H9 (cell line): ENCODE measurements at regions not wholly inside any gene's neighbourhood (a gene's known extent, or its start where the extent isn't known, plus 50 kb on each side); places are given as distances from the start of the nearest gene placed in this dataset.

Experiments
- DNase-seq: peaks from one replicate; pipeline ENCODE4 v3.0.0-alpha.2; 2017
- H2AFZ ChIP-seq: one replicate; pipeline ENCODE4 v1.6.1; 2013; ENCODE audit warnings: mild to moderate bottlenecking, low read length, control low read depth, moderate library complexity
- H2AK5ac ChIP-seq: 2 replicates; pipeline ENCODE4 v1.6.1; 2013; ENCODE audit warnings: low read length, control low read depth, mixed read lengths; ENCODE audit not compliant: insufficient read length
- H2BK120ac ChIP-seq: one replicate; pipeline ENCODE4 v1.6.1; 2013; ENCODE audit warnings: low read depth, mild to moderate bottlenecking, low read length, control low read depth, inconsistent platforms; ENCODE audit not compliant: poor library complexity, severe bottlenecking
- H2BK12ac ChIP-seq: 2 replicates; pipeline ENCODE4 v1.6.1; 2013; ENCODE audit warnings: low read length, control low read depth, mixed read lengths, low read depth; ENCODE audit not compliant: insufficient read length
- H2BK15ac ChIP-seq: 2 replicates; pipeline ENCODE4 v1.6.1; 2013; ENCODE audit warnings: low read depth, low read length, control low read depth
- H2BK20ac ChIP-seq: one replicate; pipeline ENCODE4 v1.6.1; 2013; ENCODE audit warnings: low read depth, mild to moderate bottlenecking, low read length, control low read depth, inconsistent platforms; ENCODE audit not compliant: poor library complexity, severe bottlenecking
- H2BK5ac ChIP-seq: 2 replicates; pipeline ENCODE4 v1.6.1; 2013; ENCODE audit warnings: low read length, control low read depth, mixed read lengths; ENCODE audit not compliant: insufficient read length
- H3K14ac ChIP-seq: 2 replicates; pipeline ENCODE4 v1.6.1; 2013; ENCODE audit warnings: low read length, control low read depth; ENCODE audit not compliant: insufficient read depth
- H3K18ac ChIP-seq: 2 replicates; pipeline ENCODE4 v1.6.1; 2013; ENCODE audit warnings: low read depth, mild to moderate bottlenecking, mixed read lengths, low read length, control low read depth; ENCODE audit not compliant: insufficient read length
- H3K23ac ChIP-seq: 2 replicates; pipeline ENCODE4 v1.6.1; 2013; ENCODE audit warnings: low read length, control low read depth, mixed read lengths, low read depth; ENCODE audit not compliant: insufficient read length
- H3K23me2 ChIP-seq: 2 replicates; pipeline ENCODE4 v1.6.1; 2013; ENCODE audit warnings: low read depth, mild to moderate bottlenecking, mixed read lengths, low read length, control low read depth; ENCODE audit not compliant: insufficient read length, poor library complexity, severe bottlenecking
- H3K27ac ChIP-seq: 2 replicates; pipeline ENCODE4 v1.5.1; 2013; ENCODE audit warnings: low read length, control low read depth, mixed read lengths, low read depth; ENCODE audit not compliant: insufficient read length
- H3K27me3 ChIP-seq: 2 replicates; pipeline ENCODE4 v1.6.1; 2013; ENCODE audit warnings: low read length, control low read depth, inconsistent platforms; ENCODE audit not compliant: insufficient read depth
- H3K4ac ChIP-seq: 2 replicates; pipeline ENCODE4 v1.6.1; 2013; ENCODE audit warnings: low read depth, mild to moderate bottlenecking, control low read depth, inconsistent platforms, low read length, moderate library complexity
- H3K4me1 ChIP-seq: 2 replicates; pipeline ENCODE4 v1.6.1; 2013; ENCODE audit warnings: low read length, control low read depth, inconsistent platforms; ENCODE audit not compliant: insufficient read depth
- H3K4me2 ChIP-seq: 2 replicates; pipeline ENCODE4 v1.6.1; 2013; ENCODE audit warnings: low read length, control low read depth, mixed read lengths; ENCODE audit not compliant: insufficient read length, insufficient read depth
- H3K56ac ChIP-seq: 2 replicates; pipeline ENCODE4 v1.6.1; 2013; ENCODE audit warnings: low read depth, mild to moderate bottlenecking, mixed read lengths, low read length, control low read depth; ENCODE audit not compliant: insufficient read length
- H3K79me1 ChIP-seq: 2 replicates; pipeline ENCODE4 v1.6.1; 2013; ENCODE audit warnings: low read depth, mild to moderate bottlenecking, moderate library complexity, low read length, control low read depth, inconsistent platforms; ENCODE audit not compliant: insufficient read depth, poor library complexity, severe bottlenecking
- H3K79me2 ChIP-seq: 2 replicates; pipeline ENCODE4 v1.6.1; 2013; ENCODE audit warnings: low read length, control low read depth, inconsistent platforms; ENCODE audit not compliant: insufficient read depth
- H3K9ac ChIP-seq: 2 replicates; pipeline ENCODE4 v1.6.1; 2013; ENCODE audit warnings: low read length, control low read depth, mixed read lengths; ENCODE audit not compliant: insufficient read length; ENCODE audit errors: extremely low read depth
- H3K9me3 ChIP-seq: one replicate; pipeline ENCODE4 v1.6.1; 2013; ENCODE audit warnings: low read depth, low read length, inconsistent platforms; ENCODE audit not compliant: control insufficient read depth
- H3T11ph ChIP-seq: one replicate; pipeline ENCODE4 v1.6.1; 2013; ENCODE audit warnings: mild to moderate bottlenecking, low read length, control low read depth, inconsistent platforms
- H4K20me1 ChIP-seq: one replicate; pipeline ENCODE4 v1.6.1; 2013; ENCODE audit not compliant: control insufficient read depth, insufficient read length, insufficient read depth
- H4K5ac ChIP-seq: 2 replicates; pipeline ENCODE4 v1.6.1; 2013; ENCODE audit warnings: low read depth, mild to moderate bottlenecking, mixed read lengths, low read length, control low read depth; ENCODE audit not compliant: insufficient read length
- H4K8ac ChIP-seq: replicated peaks from 2 replicates; pipeline ENCODE4 v1.6.1; 2013; ENCODE audit warnings: low read length, control low read depth, mixed read lengths, low read depth; ENCODE audit not compliant: insufficient read length
- H4K91ac ChIP-seq: 2 replicates; pipeline ENCODE4 v1.6.1; 2013; ENCODE audit warnings: low read depth, mild to moderate bottlenecking, moderate library complexity, mixed read lengths, low read length, control low read depth; ENCODE audit not compliant: insufficient read length
- H3K27ac Mint-ChIP-seq, 3 experiments: 2 replicates in 2 of 3; 3 replicates in 1 of 3; pipeline ENCODE4 v1.8.0; 2020 to 2021; ENCODE audit warnings: mixed read lengths in 3 of 3, mild to moderate bottlenecking in 1 of 3, moderate library complexity in 1 of 3
- H3K27me3 Mint-ChIP-seq: 2 replicates; pipeline ENCODE4 v1.8.0; 2021; ENCODE audit warnings: low read depth, mild to moderate bottlenecking, moderate library complexity, mixed read lengths
- H3K36me3 Mint-ChIP-seq, 3 experiments: 2 replicates in 2 of 3; 3 replicates in 1 of 3; pipeline ENCODE4 v1.8.0; 2020 to 2021; ENCODE audit warnings: low read depth in 3 of 3, mixed read lengths in 3 of 3; ENCODE audit not compliant: insufficient read depth in 1 of 3
- H3K4me1 Mint-ChIP-seq, 2 experiments: 2 replicates each; pipeline ENCODE4 v1.8.0; 2020; ENCODE audit warnings: mixed read lengths in 2 of 2
- H3K4me3 Mint-ChIP-seq, 2 experiments: 2 replicates in 1 of 2; 3 replicates in 1 of 2; pipeline ENCODE4 v1.8.0; 2020 to 2021; ENCODE audit warnings: mild to moderate bottlenecking in 2 of 2, mixed read lengths in 2 of 2, moderate library complexity in 1 of 2
- H3K9me3 Mint-ChIP-seq, 2 experiments: 2 replicates in 1 of 2; 3 replicates in 1 of 2; pipeline ENCODE4 v1.8.0; 2020; ENCODE audit warnings: mild to moderate bottlenecking in 2 of 2, mixed read lengths in 2 of 2, moderate library complexity in 1 of 2
- WGBS: extraction: QIAGEN DNeasy Blood & Tissue Kit; methylation state at CpG from one replicate; pipeline ENCODE4 v1.1.7; 2013; ENCODE audit warnings: missing lambda C conversion rate, low lambda C conversion rate, mixed read lengths; ENCODE audit not compliant: insufficient read length; ENCODE audit errors: extremely low coverage; 5-methylcytosine and 5-hydroxymethylcytosine counted together
- TF ChIP-seq, protein P1 (sequence below): fragments of 200-600 bp; sonication (generic); conservative IDR thresholded peaks from 3 replicates; pipeline ENCODE4 v1.8.0; 2021; ENCODE audit warnings: antibody characterized with exemption, mild to moderate bottlenecking

DNA sequence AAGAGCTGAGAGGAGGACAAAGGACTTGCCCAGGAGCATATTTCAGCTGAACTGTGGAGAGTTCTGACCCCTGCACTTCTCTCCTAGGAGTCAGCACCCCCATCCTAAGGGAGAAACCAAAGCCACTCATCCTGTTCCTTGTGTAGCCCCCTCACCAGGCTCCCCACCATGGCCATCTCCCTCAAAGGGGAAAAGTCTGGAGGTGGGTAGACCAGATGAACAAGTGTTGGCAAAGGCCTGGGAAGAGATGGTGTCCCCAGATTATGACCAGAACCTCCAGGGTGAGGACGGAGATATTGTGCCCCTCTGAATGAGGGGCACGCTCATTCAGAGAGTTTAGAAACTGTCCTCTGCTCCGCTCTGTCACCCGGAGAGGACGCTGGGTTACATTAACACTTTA lies 880.0 kb downstream of the BRD1 start:
- Histone ChIP-seq H2BK20ac (no peak overlapping the region), H3K9ac (no peak overlapping the region), H3K27me3 (no peaks in the 10 kb centered on the region), H2BK15ac (no peak overlapping the region), H4K5ac (no peak overlapping the region), H4K8ac (no peak overlapping the region), H3K4ac (no peak overlapping the region), H3T11ph (no peak overlapping the region), H4K20me1 (no peaks in the 10 kb centered on the region), H3K9me3 (no peaks in the 10 kb centered on the region), H3K79me2 (no peaks in the 10 kb centered on the region), H3K23me2 (no peaks in the 10 kb centered on the region), H3K27ac (no peak overlapping the region), H2BK12ac (no peak overlapping the region), H3K56ac (no peak overlapping the region), H3K18ac (no peak overlapping the region), H2AFZ (no peak overlapping the region), H3K4me1 (no peaks in the 10 kb centered on the region), H3K14ac (no peak overlapping the region), H2BK5ac (no peak overlapping the region), H2BK120ac (no peak overlapping the region), H3K79me1 (no peaks in the 10 kb centered on the region), H3K23ac (no peak overlapping the region), H2AK5ac (no peak overlapping the region), H3K4me2 (no peak overlapping the region), H4K91ac (no peak overlapping the region)
- DNase-seq, result no peak
- Mint-ChIP-seq H3K27ac (no peak overlapping the region), H3K4me3 (no peak overlapping the region), H3K9me3 (no peaks in the 10 kb centered on the region; a peak in 2 of 5 replicates), H3K4me1 (peaks cover 0 to 8% of the 10 kb centered on the region in 2 experiments; a peak in 1 of 4 replicates), H3K27me3 (peaks cover 26% of the 10 kb centered on the region), H3K36me3 (peaks cover 0 to 4% (median 0%) of the 10 kb centered on the region in 3 experiments; a peak in 1 of 7 replicates)
- TF ChIP-seq, protein P1, sequence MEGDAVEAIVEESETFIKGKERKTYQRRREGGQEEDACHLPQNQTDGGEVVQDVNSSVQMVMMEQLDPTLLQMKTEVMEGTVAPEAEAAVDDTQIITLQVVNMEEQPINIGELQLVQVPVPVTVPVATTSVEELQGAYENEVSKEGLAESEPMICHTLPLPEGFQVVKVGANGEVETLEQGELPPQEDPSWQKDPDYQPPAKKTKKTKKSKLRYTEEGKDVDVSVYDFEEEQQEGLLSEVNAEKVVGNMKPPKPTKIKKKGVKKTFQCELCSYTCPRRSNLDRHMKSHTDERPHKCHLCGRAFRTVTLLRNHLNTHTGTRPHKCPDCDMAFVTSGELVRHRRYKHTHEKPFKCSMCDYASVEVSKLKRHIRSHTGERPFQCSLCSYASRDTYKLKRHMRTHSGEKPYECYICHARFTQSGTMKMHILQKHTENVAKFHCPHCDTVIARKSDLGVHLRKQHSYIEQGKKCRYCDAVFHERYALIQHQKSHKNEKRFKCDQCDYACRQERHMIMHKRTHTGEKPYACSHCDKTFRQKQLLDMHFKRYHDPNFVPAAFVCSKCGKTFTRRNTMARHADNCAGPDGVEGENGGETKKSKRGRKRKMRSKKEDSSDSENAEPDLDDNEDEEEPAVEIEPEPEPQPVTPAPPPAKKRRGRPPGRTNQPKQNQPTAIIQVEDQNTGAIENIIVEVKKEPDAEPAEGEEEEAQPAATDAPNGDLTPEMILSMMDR, result no peak
- no CpG with 5 or more reads among the region's 5 CpGs for WGBS
